ENCODE measurements at regions not wholly inside any gene's neighbourhood (a gene's known extent, or its start where the extent isn't known, plus 50 kb on each side); places are given as distances from the start of the nearest gene placed in this dataset.
"Not testable (repeated sequence)": the region's sequence is repeated elsewhere in the genome, so short reads cannot be mapped to it uniquely, and the experiment has no call there.

GRCh38 chr2:209160800-209161588 is 262.9 kb upstream of the MAP2 start:
- no peak for DNase-seq (ENCODE audit: low read depth in 2 of 2)

GRCh38 chr2:209162129-209162528 is 261.7 kb upstream of the MAP2 start:
- no peak for DNase-seq (ENCODE audit: low read depth in 2 of 2)

- no peak for DNase-seq (ENCODE audit: low read depth in 2 of 2)
These were observed 241.9 kb upstream of the MAP2 start for GRCh38 chr2:209181984-209182383.

- DNase-seq (ENCODE audit: low read depth in 2 of 2): not testable (repeated sequence)
These were observed 237.0 kb upstream of the MAP2 start for GRCh38 chr2:209186886-209187285.

GRCh38 chr2:209189893-209190292 is 234.0 kb upstream of the MAP2 start:
- no peak for DNase-seq (ENCODE audit: low read depth in 2 of 2)

GRCh38 chr2:209191139-209191538 is 232.7 kb upstream of the MAP2 start:
- no peak for DNase-seq (ENCODE audit: low read depth in 2 of 2)

GRCh38 chr2:209194717-209195116 is 229.1 kb upstream of the MAP2 start:
- DNase-seq (ENCODE audit: low read depth in 2 of 2): no peak

GRCh38 chr2:209208211-209208610 is 215.6 kb upstream of the MAP2 start:
- peak in 1 of 2 donors; percentile 7 for DNase-seq (ENCODE audit: low read depth in 2 of 2)

GRCh38 chr2:209209943-209210342 is 213.9 kb upstream of the MAP2 start:
- DNase-seq (ENCODE audit: low read depth in 2 of 2): no peak

GRCh38 chr2:209230560-209230959 is 193.3 kb upstream of the MAP2 start:
- no peak for DNase-seq (ENCODE audit: low read depth in 2 of 2)

- DNase-seq (ENCODE audit: low read depth in 2 of 2): no peak
These were observed 187.5 kb upstream of the MAP2 start for GRCh38 chr2:209236377-209236776.

- no peak for DNase-seq (ENCODE audit: low read depth in 2 of 2)
These were observed 184.9 kb upstream of the MAP2 start for GRCh38 chr2:209238765-209239584.

- DNase-seq (ENCODE audit: low read depth in 2 of 2): no peak
These were observed 184.3 kb upstream of the MAP2 start for GRCh38 chr2:209239585-209239938.

GRCh38 chr2:209240204-209240603 is 183.6 kb upstream of the MAP2 start:
- no peak for DNase-seq (ENCODE audit: low read depth in 2 of 2)

- DNase-seq (ENCODE audit: low read depth in 2 of 2): no peak
These were observed 170.3 kb upstream of the MAP2 start for GRCh38 chr2:209253544-209253943.

- DNase-seq (ENCODE audit: low read depth in 2 of 2): no peak
These were observed 164.1 kb upstream of the MAP2 start for GRCh38 chr2:209259767-209260166.

GRCh38 chr2:209260281-209260680 is 163.6 kb upstream of the MAP2 start:
- DNase-seq (ENCODE audit: low read depth in 2 of 2): no peak

GRCh38 chr2:209261366-209262053 is 162.3 kb upstream of the MAP2 start:
- DNase-seq (ENCODE audit: low read depth in 2 of 2): not testable (repeated sequence)

- DNase-seq (ENCODE audit: low read depth in 2 of 2): no peak
These were observed 154.8 kb upstream of the MAP2 start for GRCh38 chr2:209269024-209269423.

GRCh38 chr2:209276000-209276399 is 147.8 kb upstream of the MAP2 start:
- DNase-seq (ENCODE audit: low read depth in 2 of 2): no peak

GRCh38 chr2:209277444-209277843 is 146.4 kb upstream of the MAP2 start:
- no peak for DNase-seq (ENCODE audit: low read depth in 2 of 2)

GRCh38 chr2:209298601-209299000 is 125.2 kb upstream of the MAP2 start:
- no peak for DNase-seq (ENCODE audit: low read depth in 2 of 2)

- not testable (repeated sequence) for DNase-seq (ENCODE audit: low read depth in 2 of 2)
These were observed 124.4 kb upstream of the MAP2 start for GRCh38 chr2:209299478-209299877.

Data from stimulated activated CD4-positive, alpha-beta T cell treated with anti-CD3 and anti-CD28 coated beads, Interleukin-4, amount 100 ng/mL, for 48 hours (primary cell).